Glutamatergic neuron (in vitro differentiated cells): ENCODE measurements at regions not wholly inside any gene's neighbourhood (a gene's known extent, or its start where the extent isn't known, plus 50 kb on each side); places are given as distances from the start of the nearest gene placed in this dataset.

Experiments
- DNase-seq: peaks from one replicate; pipeline ENCODE4 v3.0.0; 2022
- H3K27ac Mint-ChIP-seq: one replicate; pipeline ENCODE4 v1.8.0; 2020; ENCODE audit warnings: mild to moderate bottlenecking, mixed read lengths, inconsistent platforms; ENCODE audit not compliant: unreplicated experiment
- H3K27me3 Mint-ChIP-seq: one replicate; pipeline ENCODE4 v1.8.0; 2020; ENCODE audit warnings: mild to moderate bottlenecking, moderate library complexity, mixed read lengths, inconsistent platforms; ENCODE audit not compliant: unreplicated experiment
- H3K36me3 Mint-ChIP-seq: one replicate; pipeline ENCODE4 v1.8.0; 2020; ENCODE audit warnings: mild to moderate bottlenecking, mixed read lengths, inconsistent platforms; ENCODE audit not compliant: unreplicated experiment
- H3K4me1 Mint-ChIP-seq: one replicate; pipeline ENCODE4 v1.8.0; 2020; ENCODE audit warnings: mild to moderate bottlenecking, low read depth, mixed read lengths, inconsistent platforms; ENCODE audit not compliant: unreplicated experiment
- H3K4me3 Mint-ChIP-seq: one replicate; pipeline ENCODE4 v1.8.0; 2020; ENCODE audit warnings: mild to moderate bottlenecking, mixed read lengths, inconsistent platforms; ENCODE audit not compliant: unreplicated experiment
- H3K9me3 Mint-ChIP-seq: one replicate; pipeline ENCODE4 v1.8.0; 2020; ENCODE audit warnings: mild to moderate bottlenecking, moderate library complexity, mixed read lengths, inconsistent platforms; ENCODE audit not compliant: unreplicated experiment
- CTCF ChIP-seq: fragments of 200-600 bp; sonication (generic); IDR thresholded peaks from one replicate; pipeline ENCODE4 v1.5.0; 2021; ENCODE audit not compliant: partially characterized antibody, unreplicated experiment

DNA sequence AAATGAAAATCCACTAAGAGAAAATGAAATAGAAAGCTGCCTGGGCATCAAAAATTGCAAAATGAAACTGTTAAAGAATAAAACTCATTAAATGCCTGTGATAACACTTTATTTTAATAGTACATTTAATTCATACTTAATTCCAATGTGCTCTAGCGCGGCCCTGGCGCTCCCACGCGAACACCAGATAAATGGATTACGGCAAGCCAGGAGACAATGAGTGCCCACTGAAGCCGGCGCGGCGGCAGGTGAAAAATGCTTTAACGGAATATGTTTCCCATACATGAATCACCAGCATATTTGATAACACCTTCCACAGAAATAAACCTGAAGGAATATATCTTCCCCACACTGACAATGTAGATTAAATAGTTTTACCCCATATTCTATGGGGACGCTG lies 245.5 kb downstream of the RBFOX3 start:
- no peak for TF ChIP-seq CTCF
- Mint-ChIP-seq H3K4me1 (peaks cover 49% of the 10 kb centered on the region), H3K27ac (no peak overlapping the region), H3K4me3 (no peak overlapping the region), H3K36me3 (no peaks in the 10 kb centered on the region), H3K9me3 (peaks cover 22% of the 10 kb centered on the region), H3K27me3 (peaks cover 32% of the 10 kb centered on the region)
- no peak for DNase-seq

DNA sequence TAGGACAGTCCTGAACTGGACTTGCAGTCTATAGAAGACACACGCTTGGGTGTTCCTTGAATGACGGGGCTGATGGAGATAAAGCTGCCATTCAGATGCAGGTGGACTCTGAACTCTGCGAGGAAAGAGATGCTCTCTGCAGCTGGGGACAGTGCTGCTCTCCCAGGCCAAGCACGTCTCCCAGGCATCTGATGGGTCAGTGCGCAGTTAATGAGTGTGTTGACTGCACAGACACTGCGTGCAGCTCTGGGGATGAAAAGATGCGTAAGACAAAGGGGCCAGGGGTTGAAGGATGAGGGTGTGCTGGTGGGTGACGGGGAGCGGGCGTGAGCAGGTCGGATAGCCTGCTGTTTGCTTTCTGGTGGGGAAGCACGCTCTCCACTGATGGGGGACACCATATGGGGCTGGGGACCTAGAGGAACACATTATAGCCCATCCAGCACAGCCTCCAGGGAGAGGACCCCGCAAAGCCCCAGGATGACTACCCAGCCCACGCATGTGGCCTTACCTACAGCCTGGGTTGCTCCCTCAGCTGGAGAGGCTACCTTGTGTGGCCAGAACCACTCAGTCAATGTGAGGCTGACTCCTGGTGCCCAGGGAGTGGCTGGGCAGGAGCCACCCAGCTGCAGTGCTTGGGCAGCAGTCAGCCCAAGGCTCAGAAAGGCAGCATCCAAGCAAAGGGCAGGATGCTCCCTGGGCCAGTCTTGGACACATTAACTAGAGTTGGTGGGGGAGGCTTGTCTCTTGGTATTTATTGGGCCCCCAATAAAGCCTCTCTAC lies 246.3 kb downstream of the RBFOX3 start:
- TF ChIP-seq CTCF: no peak
- Mint-ChIP-seq H3K4me3 (peak overlapping the region; percentile 53), H3K27me3 (peaks cover 36% of the 10 kb centered on the region), H3K27ac (no peak overlapping the region), H3K9me3 (peaks cover 18% of the 10 kb centered on the region), H3K36me3 (no peaks in the 10 kb centered on the region), H3K4me1 (peaks cover 45% of the 10 kb centered on the region)
- no peak for DNase-seq

DNA sequence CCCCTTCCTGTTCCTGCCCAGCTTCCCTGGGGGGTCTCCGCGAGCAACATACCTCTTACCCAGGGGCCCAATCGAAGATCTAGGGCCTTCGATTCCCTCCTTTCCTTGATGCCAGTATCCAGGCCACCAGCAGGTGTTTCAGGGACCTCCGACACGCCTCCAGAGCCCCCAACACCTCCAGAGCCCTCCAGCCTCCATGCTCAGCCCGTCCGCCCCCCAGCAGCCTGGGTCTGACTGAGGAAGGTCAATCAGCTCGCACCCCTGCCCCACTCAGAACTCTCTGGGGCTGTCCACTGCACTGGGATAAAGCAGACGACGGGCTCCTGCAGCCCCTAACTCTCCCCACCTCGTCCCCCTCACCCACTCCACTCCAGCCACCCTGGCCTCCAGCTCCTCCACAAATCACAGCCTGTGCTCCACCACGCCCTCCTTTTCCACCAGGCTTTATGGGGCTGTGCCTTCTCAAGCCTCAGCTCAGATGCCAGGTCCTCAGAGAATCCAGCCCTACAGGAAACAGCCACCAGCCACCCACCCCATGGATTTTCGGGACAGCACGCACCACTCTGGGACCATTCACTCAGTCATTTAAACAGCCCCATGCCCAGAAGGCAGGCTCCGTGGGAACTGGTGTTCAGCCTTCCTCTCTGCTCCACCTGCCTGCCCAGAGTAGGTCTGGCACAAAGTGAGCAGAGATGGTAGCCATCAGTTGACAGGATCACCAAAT lies 247.1 kb downstream of the RBFOX3 start:
- peaks cover 48% of the 10 kb centered on the region for H3K4me1 Mint-ChIP-seq
- H3K36me3 Mint-ChIP-seq: no peaks in the 10 kb centered on the region
- H3K27me3 Mint-ChIP-seq: peaks cover 36% of the 10 kb centered on the region
- no peak for DNase-seq
- no peak for TF ChIP-seq CTCF
- H3K4me3 Mint-ChIP-seq: no peak overlapping the region
- no peak overlapping the region for H3K27ac Mint-ChIP-seq
- peaks cover 17% of the 10 kb centered on the region for H3K9me3 Mint-ChIP-seq

- Mint-ChIP-seq H3K36me3 (no peaks in the 10 kb centered on the region), H3K27me3 (peaks cover 36% of the 10 kb centered on the region)
- no peak for TF ChIP-seq CTCF
These were observed 248.0 kb downstream of the RBFOX3 start for GRCh38 chr17:79362772-79363305.

More at GRCh38 chr17:79362772-79363305, 248.0 kb downstream of the RBFOX3 start:
- no peak overlapping the region for H3K27ac Mint-ChIP-seq
- peaks cover 19% of the 10 kb centered on the region for H3K9me3 Mint-ChIP-seq
- H3K4me1 Mint-ChIP-seq: peaks cover 42% of the 10 kb centered on the region
- no peak overlapping the region for H3K4me3 Mint-ChIP-seq
- DNase-seq: no peak
